Neural cell (in vitro differentiated cells): ENCODE measurements at regions not wholly inside any gene's neighbourhood (a gene's known extent, or its start where the extent isn't known, plus 50 kb on each side); places are given as distances from the start of the nearest gene placed in this dataset.

ENCODE experiments used
- H2AFZ ChIP-seq: fragments of 200-600, 300-800 bp; sonication (generic), shearing (Covaris generic); 2 replicates; pipeline ENCODE4 v1.6.0; 2014; ENCODE audit warnings: low read depth, mild to moderate bottlenecking, antibody characterized with exemption, low read length, moderate library complexity
- H3F3A ChIP-seq: fragments of 200-600 bp; shearing (Covaris generic); 2 replicates; pipeline ENCODE4 v1.6.1; 2016; ENCODE audit warnings: mild to moderate bottlenecking, moderate library complexity, mixed read lengths, antibody characterized with exemption, low read length; ENCODE audit not compliant: insufficient read depth, poor library complexity, severe bottlenecking
- H3K27ac ChIP-seq: fragments of 200-600, 300-800 bp; sonication (generic), shearing (Covaris generic); 2 replicates; pipeline ENCODE4 v1.5.1; 2014; ENCODE audit warnings: mild to moderate bottlenecking, low read length, moderate library complexity
- H3K27me3 ChIP-seq: fragments of 300-800, 200-600 bp; sonication (generic), shearing (Covaris generic); 2 replicates; pipeline ENCODE4 v1.6.0; 2014; ENCODE audit warnings: mild to moderate bottlenecking, low read depth, low read length, moderate library complexity; ENCODE audit not compliant: insufficient read depth
- H3K36me3 ChIP-seq: fragments of 300-800, 200-600 bp; sonication (generic), shearing (Covaris generic); 2 replicates; pipeline ENCODE4 v1.5.1; 2014; ENCODE audit warnings: mild to moderate bottlenecking, antibody characterized with exemption, low read length, moderate library complexity; ENCODE audit not compliant: insufficient read depth
- H3K4me2 ChIP-seq: fragments of 300-800, 200-600 bp; sonication (generic), shearing (Covaris generic); 2 replicates; pipeline ENCODE4 v1.6.0; 2014; ENCODE audit warnings: mild to moderate bottlenecking, low read length
- H3K4me3 ChIP-seq: fragments of 300-800, 200-600 bp; sonication (generic), shearing (Covaris generic); 2 replicates; pipeline ENCODE4 v1.5.1; 2014; ENCODE audit warnings: mild to moderate bottlenecking, low read length, moderate library complexity
- H3K79me2 ChIP-seq: fragments of 200-600 bp; shearing (Covaris generic); replicated peaks from 2 replicates; pipeline ENCODE4 v1.6.0; 2014; ENCODE audit warnings: mild to moderate bottlenecking, low read length, moderate library complexity; ENCODE audit not compliant: insufficient read depth
- H3K9ac ChIP-seq: fragments of 300-800, 200-600 bp; sonication (generic), shearing (Covaris generic); 2 replicates; pipeline ENCODE4 v1.6.1; 2016; ENCODE audit warnings: mild to moderate bottlenecking, low read length, mixed read lengths
- H3K9me2 ChIP-seq: fragments of 200-600 bp; shearing (Covaris generic); 2 replicates; pipeline ENCODE4 v1.6.1; 2016; ENCODE audit warnings: mild to moderate bottlenecking, low read length, mixed read lengths; ENCODE audit not compliant: insufficient read depth
- H3K9me3 ChIP-seq: fragments of 200-600, 300-800 bp; sonication (generic), shearing (Covaris generic); 2 replicates; pipeline ENCODE4 v1.6.1; 2016; ENCODE audit warnings: mild to moderate bottlenecking, mixed run types, low read length, moderate library complexity, mixed read lengths
- H4K20me1 ChIP-seq: fragments of 200-600 bp; shearing (Covaris generic); 2 replicates; pipeline ENCODE4 v1.6.1; 2016; ENCODE audit warnings: mild to moderate bottlenecking, mixed run types; ENCODE audit not compliant: insufficient read depth
- CTCF ChIP-seq: fragments of 450-650 bp; IDR thresholded peaks from 2 replicates; pipeline ENCODE4 v1.5.1; 2014; ENCODE audit warnings: antibody characterized with exemption, mild to moderate bottlenecking, moderate library complexity; ENCODE audit not compliant: poor library complexity, severe bottlenecking
- EP300 ChIP-seq: fragments of 450-650 bp; conservative IDR thresholded peaks from 2 replicates; pipeline ENCODE4 v1.6.1; 2014; ENCODE audit warnings: antibody characterized with exemption, mild to moderate bottlenecking, moderate library complexity; ENCODE audit not compliant: poor library complexity, severe bottlenecking
- EZH2 ChIP-seq: fragments of 200-600, 300-800 bp; shearing (Covaris generic), sonication (generic); IDR thresholded peaks from 2 replicates; pipeline ENCODE4 v1.6.1; 2014; ENCODE audit warnings: antibody characterized with exemption, low read length, borderline replicate concordance, mild to moderate bottlenecking; ENCODE audit not compliant: insufficient read depth, poor library complexity, severe bottlenecking
- MXI1 ChIP-seq: fragments of 450-650 bp; conservative IDR thresholded peaks from 2 replicates; pipeline ENCODE4 v1.6.1; 2014; ENCODE audit warnings: antibody characterized with exemption, mild to moderate bottlenecking; ENCODE audit not compliant: poor library complexity, severe bottlenecking
- POLR2AphosphoS5 ChIP-seq: IDR thresholded peaks from 2 replicates; pipeline ENCODE4 v1.6.1; 2012
- RAD21 ChIP-seq: fragments of 450-650 bp; conservative IDR thresholded peaks from 2 replicates; pipeline ENCODE4 v1.6.1; 2014; ENCODE audit warnings: antibody characterized with exemption, mild to moderate bottlenecking, moderate library complexity
- REST ChIP-seq: IDR thresholded peaks from 2 replicates; pipeline ENCODE4 v1.6.1; 2012; ENCODE audit warnings: borderline replicate concordance
- SMC3 ChIP-seq: fragments of 450-650 bp; conservative IDR thresholded peaks from 2 replicates; pipeline ENCODE4 v1.6.1; 2014; ENCODE audit warnings: antibody characterized with exemption, mild to moderate bottlenecking, moderate library complexity; ENCODE audit not compliant: poor library complexity
- TAF1 ChIP-seq: IDR thresholded peaks from 2 replicates; pipeline ENCODE4 v1.6.1; 2012; ENCODE audit warnings: low read depth

- no peak overlapping the region for H2AFZ ChIP-seq
- no peaks in the 10 kb centered on the region for H3K9me2 ChIP-seq
- H3K27ac ChIP-seq, result no peak overlapping the region
- no peaks in the 10 kb centered on the region for H3K36me3 ChIP-seq
- no peaks in the 10 kb centered on the region for H3K79me2 ChIP-seq
- no peaks in the 10 kb centered on the region for H3F3A ChIP-seq
- no peak overlapping the region for H3K9ac ChIP-seq
- H4K20me1 ChIP-seq, result no peaks in the 10 kb centered on the region
- no peaks in the 10 kb centered on the region for H3K27me3 ChIP-seq
- no peak overlapping the region for H3K4me3 ChIP-seq
- TF ChIP-seq REST (no peak), RAD21 (no peak), POLR2AphosphoS5 (no peak), TAF1 (no peak), EZH2 (no peak), MXI1 (no peak), SMC3 (no peak), EP300 (no peak), CTCF (no peak)
- no peaks in the 10 kb centered on the region for H3K9me3 ChIP-seq
- H3K4me2 ChIP-seq, result no peak overlapping the region
Observed at GRCh38 chr6:41455410-41455809, 90.8 kb upstream of the FOXP4 start.

GRCh38 chr6:41455818-41456217 is 90.4 kb upstream of the FOXP4 start:
- Histone ChIP-seq H3K79me2 (no peaks in the 10 kb centered on the region), H3K9me2 (no peaks in the 10 kb centered on the region), H3K36me3 (no peaks in the 10 kb centered on the region), H3K4me3 (no peak overlapping the region), H3K4me2 (no peak overlapping the region), H3K9me3 (no peaks in the 10 kb centered on the region), H3K9ac (no peak overlapping the region), H3K27ac (no peak overlapping the region), H2AFZ (no peak overlapping the region), H3F3A (no peaks in the 10 kb centered on the region), H3K27me3 (no peaks in the 10 kb centered on the region), H4K20me1 (no peaks in the 10 kb centered on the region)
- TF ChIP-seq RAD21 (no peak), REST (no peak), MXI1 (no peak), CTCF (no peak), POLR2AphosphoS5 (no peak), EZH2 (no peak), TAF1 (no peak), EP300 (no peak), SMC3 (no peak)
